Transverse colon (tissue), 4 donors: ENCODE measurements at regions not wholly inside any gene's neighbourhood (a gene's known extent, or its start where the extent isn't known, plus 50 kb on each side); places are given as distances from the start of the nearest gene placed in this dataset.

Source experiments
- EP300 ChIP-seq: sonication (generic); formaldehyde crosslinking; IDR thresholded peaks from one replicate; pipeline ENCODE4 v1.6.1; 2017; ENCODE audit warnings: antibody characterized with exemption, low read depth
- POLR2A ChIP-seq: fragments of 450-650 bp; IDR thresholded peaks from one replicate; pipeline ENCODE4 v1.6.1; 2016; ENCODE audit warnings: antibody characterized with exemption, mild to moderate bottlenecking, moderate library complexity
- POLR2AphosphoS5 ChIP-seq, 3 donors: sonication (generic); formaldehyde crosslinking; IDR thresholded peaks; one replicate each; pipeline ENCODE4 v1.6.1; 2016; ENCODE audit warnings: antibody characterized with exemption in 3 of 3
- TF ChIP-seq, protein P1 (sequence below), 5 experiments: fragments of 200-600 bp in 3 of 5; fragments of 450-650 bp in 2 of 5; sonication (generic) in 3 of 5; IDR thresholded peaks; 1 replicate in 2 of 5; 2 replicates in 3 of 5; pipeline ENCODE4 v1.5.1; 2016 to 2017; ENCODE audit warnings: antibody characterized with exemption in 5 of 5, inconsistent platforms in 3 of 5, mild to moderate bottlenecking in 2 of 5, moderate library complexity in 1 of 5

DNA sequence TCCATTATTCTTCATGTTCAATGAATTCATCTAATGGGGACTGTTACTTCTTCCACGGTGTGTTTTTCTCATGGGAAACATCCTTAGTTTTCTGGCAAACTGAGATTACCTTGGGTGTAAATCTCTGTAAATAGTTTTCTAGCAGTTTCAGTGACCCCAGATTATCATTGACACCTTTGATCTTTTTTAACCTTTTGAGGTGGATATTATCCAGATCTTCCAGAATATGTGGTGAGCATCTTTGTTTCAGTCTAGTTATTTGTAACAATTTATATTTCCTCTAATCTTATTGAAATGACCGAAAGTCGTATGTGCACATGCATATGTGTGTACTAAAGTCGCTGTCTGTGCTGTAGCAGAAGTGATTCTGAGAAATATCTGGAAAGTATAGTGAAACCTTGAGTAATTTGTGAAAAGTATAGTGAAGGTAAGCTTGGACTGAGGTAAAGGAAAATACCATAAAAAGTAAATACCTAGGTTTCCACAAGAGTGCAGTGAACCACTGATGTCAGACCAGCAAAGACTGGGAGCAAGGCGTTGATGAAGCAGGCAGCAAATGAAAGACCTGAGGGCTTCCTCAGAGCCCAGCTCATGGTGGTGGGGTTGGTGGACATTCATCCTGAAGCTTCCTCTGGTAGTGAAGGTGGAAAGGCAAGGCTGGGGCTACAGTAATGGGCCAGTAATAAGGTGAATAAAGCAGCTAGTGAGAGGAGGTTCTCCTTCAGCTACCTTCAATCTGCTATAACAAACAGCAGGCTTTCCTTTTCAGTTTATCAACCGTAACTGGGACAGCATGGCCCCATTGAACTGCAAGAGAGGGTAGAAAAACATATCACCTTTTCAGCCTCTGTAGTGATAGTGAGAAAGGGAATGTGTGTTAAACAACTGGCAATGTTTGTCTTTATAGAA lies 480.2 kb upstream of the FBXO33 start:
- TF ChIP-seq POLR2A: no peak
- TF ChIP-seq, protein P1, sequence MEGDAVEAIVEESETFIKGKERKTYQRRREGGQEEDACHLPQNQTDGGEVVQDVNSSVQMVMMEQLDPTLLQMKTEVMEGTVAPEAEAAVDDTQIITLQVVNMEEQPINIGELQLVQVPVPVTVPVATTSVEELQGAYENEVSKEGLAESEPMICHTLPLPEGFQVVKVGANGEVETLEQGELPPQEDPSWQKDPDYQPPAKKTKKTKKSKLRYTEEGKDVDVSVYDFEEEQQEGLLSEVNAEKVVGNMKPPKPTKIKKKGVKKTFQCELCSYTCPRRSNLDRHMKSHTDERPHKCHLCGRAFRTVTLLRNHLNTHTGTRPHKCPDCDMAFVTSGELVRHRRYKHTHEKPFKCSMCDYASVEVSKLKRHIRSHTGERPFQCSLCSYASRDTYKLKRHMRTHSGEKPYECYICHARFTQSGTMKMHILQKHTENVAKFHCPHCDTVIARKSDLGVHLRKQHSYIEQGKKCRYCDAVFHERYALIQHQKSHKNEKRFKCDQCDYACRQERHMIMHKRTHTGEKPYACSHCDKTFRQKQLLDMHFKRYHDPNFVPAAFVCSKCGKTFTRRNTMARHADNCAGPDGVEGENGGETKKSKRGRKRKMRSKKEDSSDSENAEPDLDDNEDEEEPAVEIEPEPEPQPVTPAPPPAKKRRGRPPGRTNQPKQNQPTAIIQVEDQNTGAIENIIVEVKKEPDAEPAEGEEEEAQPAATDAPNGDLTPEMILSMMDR (IDR thresholded peaks at IDR 0.05): no peak
- TF ChIP-seq POLR2AphosphoS5 (IDR thresholded peaks at IDR 0.05): no peak
- TF ChIP-seq EP300: no peak
